Astrocyte (in vitro differentiated cells and primary cell): ENCODE measurements at regions not wholly inside any gene's neighbourhood (a gene's known extent, or its start where the extent isn't known, plus 50 kb on each side); places are given as distances from the start of the nearest gene placed in this dataset.

ENCODE experiments used
- EZH2 ChIP-seq: IDR thresholded peaks from 2 replicates; pipeline ENCODE4 v1.6.1; 2012; ENCODE audit warnings: mild to moderate bottlenecking, low read length, inconsistent platforms; ENCODE audit not compliant: insufficient read depth
- TF ChIP-seq, protein P1 (sequence below): IDR thresholded peaks from 2 replicates; pipeline ENCODE4 v1.5.1; 2011; ENCODE audit warnings: low read depth, mild to moderate bottlenecking, inconsistent platforms, low read length, moderate library complexity; ENCODE audit not compliant: insufficient read depth

DNA sequence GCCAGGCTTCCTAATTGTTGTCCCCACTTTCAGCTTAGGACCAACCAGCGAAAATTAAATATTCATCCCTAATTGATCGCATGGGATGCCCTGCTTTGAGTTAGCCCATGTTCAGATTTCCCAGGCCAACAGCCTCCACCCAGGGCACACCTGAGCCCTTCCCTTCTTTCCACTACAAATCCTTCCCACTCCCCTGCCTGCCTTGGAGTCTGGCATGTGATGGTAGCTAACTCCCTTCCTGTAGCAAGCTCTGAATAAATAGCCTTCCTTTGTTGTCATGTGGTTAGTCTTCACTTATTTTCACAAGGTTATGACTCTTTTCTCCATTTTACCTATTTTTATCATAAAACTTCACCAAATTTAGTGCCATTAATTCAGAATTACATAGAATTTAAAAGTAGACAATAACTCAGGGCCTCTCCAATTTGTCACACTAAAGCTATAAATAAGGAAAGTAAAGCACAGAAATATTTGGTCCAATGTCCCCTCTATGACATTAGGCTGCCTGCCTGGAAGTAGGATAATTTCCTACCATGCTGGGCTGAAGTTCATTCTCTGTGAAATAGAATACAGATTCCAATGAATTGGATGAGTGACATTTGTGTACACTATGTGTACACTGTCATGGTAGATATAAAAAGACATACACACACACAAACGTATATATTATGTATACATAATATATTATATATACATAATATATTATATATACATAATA, 166.4 kb upstream of the CPEB2 start:
- TF ChIP-seq, protein P1, sequence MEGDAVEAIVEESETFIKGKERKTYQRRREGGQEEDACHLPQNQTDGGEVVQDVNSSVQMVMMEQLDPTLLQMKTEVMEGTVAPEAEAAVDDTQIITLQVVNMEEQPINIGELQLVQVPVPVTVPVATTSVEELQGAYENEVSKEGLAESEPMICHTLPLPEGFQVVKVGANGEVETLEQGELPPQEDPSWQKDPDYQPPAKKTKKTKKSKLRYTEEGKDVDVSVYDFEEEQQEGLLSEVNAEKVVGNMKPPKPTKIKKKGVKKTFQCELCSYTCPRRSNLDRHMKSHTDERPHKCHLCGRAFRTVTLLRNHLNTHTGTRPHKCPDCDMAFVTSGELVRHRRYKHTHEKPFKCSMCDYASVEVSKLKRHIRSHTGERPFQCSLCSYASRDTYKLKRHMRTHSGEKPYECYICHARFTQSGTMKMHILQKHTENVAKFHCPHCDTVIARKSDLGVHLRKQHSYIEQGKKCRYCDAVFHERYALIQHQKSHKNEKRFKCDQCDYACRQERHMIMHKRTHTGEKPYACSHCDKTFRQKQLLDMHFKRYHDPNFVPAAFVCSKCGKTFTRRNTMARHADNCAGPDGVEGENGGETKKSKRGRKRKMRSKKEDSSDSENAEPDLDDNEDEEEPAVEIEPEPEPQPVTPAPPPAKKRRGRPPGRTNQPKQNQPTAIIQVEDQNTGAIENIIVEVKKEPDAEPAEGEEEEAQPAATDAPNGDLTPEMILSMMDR = no peak
- no peak for TF ChIP-seq EZH2
